HG02938 (cell line): ENCODE measurements at regions not wholly inside any gene's neighbourhood (a gene's known extent, or its start where the extent isn't known, plus 50 kb on each side); places are given as distances from the start of the nearest gene placed in this dataset.

Experiments
- ATAC-seq: cut with Tn5 transposase; IDR thresholded peaks from one replicate; pipeline ENCODE4 v1.9.1; 2021; ENCODE audit warnings: mild to moderate bottlenecking, moderate library complexity; ENCODE audit not compliant: unreplicated experiment

DNA sequence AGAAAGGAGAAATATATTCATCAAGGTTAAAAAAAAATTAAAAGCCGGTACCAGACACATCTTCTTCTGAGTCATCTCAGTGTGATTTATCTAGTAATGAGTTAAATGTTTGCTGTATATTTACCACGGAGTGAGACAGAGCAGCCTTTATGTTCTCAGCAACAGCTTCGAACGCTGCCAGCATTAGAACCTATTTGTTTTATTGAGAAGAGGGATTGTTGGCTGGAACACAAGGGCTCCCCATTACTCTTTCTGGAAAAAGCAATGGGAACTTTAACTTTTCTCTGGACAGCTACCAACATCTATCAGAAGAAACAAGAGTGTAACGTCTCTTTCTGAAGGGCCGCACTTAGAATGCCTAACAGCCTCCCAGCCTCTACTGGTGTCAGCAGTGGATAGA is 105.3 kb upstream of the TAB2 start:
- ATAC-seq: no peak

DNA sequence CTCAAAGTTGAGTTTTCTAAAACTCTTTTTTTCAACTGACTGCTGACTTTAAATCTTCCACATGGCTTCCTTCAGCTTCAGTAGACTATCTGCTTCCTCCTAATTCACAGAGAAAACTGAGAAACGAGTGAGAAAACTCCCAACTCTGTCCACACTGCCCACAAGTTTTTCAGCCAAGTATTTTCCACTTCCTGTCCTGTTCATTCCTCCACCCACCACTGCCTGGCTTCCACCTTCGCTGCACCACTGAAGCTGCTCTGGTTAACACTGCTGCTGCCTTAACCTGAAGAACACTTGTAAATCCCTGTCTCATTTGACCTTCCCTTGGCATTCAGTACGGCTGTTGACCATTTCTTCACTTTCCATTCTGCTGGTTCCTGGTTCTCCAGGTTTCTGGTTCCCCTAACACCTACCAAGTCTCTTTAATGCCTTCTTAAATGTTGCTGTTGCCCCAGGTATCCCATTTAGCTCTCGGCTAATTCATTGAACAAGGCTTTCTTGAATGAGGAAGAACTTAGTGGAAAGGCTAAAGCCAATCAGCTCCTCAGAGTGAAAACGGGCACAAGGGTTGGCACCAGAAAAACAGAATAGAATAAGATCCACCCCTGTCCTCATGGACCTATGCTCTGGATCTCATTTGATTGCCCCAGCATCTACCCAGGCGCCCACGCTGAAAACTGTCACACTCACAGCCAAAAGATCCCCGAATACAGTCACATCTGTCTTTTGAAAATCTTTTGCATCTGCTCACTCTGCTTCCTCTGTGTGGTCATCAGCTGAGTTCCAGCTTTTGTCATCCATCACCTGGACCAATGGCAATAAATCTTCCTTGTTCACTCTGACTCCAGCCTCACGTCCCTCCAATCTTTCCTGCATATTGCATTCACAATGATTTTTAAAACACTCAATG is 104.4 kb upstream of the TAB2 start:
- ATAC-seq: no peak

DNA sequence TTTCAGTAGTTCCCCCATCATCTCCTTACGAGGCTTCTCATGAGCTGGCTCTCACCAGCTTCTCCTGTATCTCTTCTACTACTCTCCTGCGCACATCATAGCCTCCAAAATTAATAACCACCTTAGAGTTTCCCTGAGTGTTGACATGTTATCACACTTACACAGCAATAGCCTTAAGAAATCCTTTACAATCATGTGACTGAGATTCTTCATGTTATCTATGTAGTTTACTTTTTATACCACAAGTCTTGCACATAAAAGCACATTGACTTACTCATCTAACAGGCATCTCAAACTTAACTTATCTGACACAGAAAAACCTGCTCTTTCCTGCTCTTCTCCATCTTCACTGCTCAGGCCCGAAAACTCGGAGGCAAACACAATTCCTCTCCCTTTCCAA is 103.7 kb upstream of the TAB2 start:
- ATAC-seq: no peak

DNA sequence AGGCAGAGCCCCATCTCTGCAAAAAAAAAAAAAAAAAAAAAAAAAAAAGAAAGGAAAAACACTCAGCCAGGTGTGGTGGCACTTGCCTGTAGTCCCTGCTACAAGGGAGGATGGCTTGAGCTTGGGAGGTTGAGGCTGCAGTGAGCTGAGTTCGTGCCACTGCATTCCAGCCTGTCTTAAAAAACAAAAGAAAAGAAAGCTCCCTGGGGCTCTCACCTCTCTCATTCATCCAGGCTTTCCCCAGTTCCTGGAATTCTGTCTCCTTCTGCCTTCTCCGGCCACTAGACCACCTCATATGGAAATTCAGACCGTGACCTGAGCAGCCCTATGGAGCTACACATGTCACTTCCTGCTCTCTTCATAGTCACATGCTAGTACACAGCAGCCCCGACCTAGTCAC is 101.1 kb upstream of the TAB2 start:
- no peak for ATAC-seq

DNA sequence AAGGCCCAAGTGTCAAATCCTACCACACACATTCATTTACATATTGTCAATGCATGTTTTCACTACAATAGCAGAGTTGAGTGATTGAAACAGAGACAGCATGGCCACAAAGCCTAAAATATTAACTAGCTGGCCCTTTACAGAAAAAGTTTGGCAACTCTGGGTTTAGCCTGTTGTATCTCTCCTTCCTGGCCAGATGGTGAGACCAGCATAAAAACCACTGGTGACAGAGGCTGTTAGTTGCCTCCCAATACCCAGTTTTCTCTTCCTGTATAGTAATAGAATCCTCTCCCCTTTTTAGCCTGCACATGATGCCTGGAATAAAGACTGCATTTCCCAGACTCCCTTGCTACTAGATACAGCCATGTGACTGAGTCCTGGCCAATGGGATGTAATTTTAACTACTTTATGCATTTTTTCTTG is 100.0 kb upstream of the TAB2 start:
- ATAC-seq: peak; percentile 80

DNA sequence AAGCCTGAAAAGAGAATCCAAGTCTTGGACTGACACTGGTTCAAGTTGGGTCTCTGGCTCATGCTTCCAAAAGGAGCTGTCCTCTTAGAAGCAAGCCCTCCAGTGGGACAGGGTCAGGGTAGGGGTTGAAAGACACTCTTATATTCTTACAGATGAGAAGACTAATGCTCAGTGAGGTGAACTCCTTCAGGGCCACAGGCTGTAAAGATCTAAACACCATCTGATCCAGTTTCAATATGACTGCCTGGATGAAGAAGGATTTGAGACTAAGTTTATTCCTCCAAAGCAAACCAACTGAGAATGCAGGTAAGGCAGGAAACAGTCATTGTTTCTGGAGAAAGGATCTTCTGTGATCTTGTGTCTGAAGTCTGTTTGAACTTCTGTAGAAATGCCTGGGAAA is 99.0 kb upstream of the TAB2 start:
- ATAC-seq: no peak

DNA sequence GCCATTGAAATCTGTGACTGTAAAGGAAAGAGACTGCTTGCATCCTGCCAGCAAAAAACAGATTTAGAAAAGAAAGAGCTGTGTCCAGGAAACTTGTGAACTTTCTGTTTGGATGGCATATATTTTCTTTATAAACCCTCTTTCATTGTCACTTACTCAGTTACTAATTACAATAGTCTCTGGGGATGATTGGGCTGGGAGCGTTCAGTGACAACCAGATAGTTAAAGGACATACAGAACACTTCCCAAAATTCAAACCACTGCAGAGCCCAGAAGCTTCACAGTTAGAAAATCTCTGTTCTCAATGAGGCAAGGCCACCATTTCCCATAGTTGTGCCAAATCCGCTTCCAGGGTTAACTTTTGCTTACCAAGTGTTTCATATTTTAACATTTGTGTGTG is 98.6 kb upstream of the TAB2 start:
- no peak for ATAC-seq

DNA sequence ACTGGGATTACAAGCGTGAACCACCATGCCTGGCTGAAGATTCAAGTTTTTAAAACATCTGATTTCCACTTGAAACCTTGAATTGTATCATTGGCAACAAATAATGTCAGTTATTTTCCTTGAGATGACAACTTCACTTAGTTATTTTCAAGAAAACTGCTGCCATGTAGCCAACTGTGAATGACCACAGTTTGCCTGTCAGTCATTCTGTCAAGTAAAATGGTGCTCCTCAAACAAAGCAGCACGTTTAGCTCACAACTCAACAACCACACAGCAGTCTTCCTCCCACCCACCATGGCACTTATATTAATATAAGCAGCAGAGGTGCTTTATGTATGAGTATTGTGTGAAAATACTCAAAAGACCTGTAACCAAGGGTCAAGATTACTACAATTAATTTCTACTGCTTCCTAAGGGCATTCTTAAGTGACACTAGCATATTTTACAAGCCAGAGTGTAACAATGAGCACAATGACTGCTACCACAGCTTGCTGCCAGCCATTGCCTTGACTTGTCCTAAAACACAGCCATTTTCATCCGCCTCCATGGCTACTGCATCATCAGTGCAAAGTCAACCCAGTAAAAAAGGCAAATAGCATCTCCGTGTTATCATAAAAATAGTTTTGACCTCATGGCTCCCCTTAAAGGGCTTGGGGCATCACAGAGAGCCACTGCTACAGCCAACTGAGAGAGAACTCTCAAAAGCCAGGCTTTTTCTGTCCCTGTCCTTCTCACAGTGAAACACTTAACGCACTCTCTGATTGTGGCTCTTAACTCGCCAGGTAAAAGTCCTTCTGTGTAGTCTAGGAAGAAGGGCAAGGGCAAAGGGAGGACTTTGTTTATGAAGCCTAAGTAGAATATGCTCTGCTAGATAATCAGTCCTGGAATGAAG is 96.4 kb upstream of the TAB2 start:
- no peak for ATAC-seq

DNA sequence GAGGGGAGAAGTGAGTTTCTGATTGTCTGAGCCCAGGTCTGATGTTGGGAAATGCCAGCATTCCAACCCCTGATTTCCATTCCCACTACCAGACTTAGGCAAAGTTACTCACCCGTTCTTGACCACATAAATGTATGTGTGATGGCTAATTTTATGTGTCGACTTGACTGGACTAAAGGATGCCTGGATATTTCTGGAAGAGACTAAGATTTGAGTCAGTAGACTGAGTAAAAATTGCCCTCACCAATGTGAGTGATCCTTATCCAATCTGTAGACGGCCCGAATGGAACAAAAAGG is 95.8 kb upstream of the TAB2 start:
- ATAC-seq: no peak

DNA sequence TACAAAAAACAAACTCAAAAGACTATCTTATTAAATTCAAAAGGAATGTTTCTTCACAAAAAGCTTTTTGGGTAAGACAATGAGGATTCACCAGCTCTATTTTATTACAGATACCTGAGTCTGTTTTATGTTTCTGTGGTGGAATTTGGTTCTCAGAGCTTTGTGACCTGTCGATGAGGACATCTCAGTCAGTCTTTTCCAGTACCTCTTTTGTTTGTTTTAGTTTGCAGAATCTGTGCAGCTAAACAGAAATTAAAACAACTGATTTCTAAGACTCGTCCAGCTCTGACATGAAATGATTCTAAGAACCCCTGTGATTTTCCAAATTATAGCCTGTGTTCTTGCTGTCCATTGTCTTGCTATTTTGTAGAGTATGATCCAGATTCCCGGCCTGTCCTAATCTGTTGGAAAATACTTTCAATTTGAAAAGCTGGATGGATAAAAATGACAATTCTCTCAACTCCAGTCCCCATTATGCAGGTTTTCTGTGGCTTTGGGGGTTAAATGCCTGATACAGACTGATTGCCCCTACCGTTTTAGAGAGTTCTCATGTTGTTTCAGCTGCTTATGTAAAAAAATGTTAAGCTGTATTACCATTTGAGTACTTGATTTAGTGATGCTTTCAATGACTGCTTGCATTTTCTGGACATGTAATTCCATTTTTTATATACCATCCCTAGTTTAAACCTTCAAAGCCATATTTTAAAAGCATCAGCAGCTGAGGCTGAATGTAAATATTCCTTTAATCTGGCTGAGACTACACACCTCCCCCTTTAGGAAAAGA is 94.2 kb upstream of the TAB2 start:
- ATAC-seq: no peak

DNA sequence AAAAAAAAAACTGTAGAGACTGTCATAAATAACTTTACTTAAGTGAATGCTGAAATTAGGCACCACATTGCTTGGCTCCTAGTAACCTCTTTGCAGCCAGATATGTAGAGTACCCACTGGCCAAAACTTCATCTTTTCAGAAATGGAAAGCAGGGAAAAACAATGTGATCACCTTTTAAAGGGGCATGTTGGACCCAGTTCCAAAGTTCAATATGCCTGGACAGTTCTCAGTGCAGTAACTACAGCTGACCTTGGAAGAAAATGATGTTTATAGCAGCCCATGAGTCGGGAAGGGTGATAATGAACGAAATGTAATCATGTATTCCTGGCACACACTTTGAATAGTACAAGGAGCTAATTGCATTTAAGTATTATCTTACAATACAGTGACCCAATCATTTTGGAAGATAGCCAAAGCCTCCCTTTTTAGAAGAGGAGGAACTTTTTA is 93.6 kb upstream of the TAB2 start:
- no peak for ATAC-seq

DNA sequence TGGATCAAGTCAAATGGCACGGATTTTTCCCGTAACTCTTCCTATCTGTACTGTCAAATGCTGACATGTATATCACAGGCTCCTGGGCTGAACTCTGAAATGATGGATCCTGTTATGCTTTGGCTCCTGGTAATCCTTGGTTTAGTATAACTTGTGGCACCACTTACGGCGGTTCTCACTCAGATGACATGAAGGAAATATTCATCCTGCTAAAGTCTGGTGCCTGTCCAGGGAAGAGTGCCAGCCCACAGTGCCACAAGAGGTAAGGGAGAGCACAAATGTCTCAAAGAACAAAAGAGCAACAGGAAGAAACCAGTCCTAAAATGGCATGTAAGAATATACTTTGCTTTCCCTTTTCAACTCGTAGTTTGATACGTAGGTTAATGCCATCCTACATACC is 93.1 kb upstream of the TAB2 start:
- ATAC-seq: no peak

DNA sequence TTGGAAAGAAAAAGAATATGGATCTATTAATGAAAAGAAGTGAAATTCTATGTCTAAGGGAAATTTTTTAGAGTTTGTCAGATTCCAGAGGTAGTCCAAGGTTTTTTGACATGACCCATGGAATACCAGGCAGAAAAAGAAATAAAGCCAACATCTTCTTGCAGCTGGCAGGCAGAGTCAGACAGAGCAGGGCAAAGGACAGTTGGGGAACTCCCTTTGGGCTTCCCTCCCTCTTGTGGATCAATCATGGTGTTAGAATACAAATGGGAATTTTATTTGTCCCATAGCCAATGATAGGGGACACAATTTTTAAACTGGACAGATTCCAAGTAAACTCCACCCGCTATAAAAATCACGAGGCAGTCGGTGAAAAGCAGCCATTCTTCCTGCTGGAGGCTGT is 92.1 kb upstream of the TAB2 start:
- ATAC-seq: no peak

DNA sequence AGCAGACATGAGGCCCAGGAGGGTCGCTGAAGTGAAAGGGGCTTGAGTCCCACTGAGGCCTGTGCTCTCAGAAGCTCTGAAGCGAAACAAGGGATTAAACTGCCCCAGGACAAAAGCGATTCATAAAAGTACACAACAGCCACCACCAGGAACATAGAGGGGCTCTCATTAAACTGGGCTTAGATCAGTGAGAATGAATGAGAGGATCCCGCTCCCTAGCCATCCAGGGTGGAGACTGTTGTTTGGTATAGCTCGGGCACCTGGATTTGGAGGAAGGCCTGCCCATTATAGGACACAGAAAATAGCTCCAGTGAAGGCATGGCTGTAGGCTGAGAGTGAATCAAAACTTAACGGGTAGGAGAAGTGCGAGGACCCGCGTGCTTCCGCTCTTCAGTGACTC is 91.6 kb upstream of the TAB2 start:
- ATAC-seq: no peak

DNA sequence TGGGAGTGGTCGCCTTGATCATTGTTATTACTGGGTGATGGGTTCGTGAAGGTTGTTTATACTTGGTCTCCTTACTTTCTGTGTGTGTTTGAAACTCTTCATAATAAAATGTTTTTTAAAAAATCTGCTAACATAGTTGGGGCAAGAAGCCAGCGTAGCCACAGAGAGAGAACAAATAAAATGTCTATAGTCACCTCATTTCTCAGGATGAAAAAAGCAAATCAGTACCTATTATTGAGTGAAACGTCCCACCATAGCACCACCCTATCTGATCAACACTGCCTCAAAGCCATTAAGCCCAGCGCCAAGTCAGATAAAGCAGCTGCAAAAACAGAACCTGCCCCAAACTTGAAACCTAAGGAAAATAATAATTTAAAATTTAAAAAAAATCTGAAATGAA is 89.7 kb upstream of the TAB2 start:
- ATAC-seq: no peak

DNA sequence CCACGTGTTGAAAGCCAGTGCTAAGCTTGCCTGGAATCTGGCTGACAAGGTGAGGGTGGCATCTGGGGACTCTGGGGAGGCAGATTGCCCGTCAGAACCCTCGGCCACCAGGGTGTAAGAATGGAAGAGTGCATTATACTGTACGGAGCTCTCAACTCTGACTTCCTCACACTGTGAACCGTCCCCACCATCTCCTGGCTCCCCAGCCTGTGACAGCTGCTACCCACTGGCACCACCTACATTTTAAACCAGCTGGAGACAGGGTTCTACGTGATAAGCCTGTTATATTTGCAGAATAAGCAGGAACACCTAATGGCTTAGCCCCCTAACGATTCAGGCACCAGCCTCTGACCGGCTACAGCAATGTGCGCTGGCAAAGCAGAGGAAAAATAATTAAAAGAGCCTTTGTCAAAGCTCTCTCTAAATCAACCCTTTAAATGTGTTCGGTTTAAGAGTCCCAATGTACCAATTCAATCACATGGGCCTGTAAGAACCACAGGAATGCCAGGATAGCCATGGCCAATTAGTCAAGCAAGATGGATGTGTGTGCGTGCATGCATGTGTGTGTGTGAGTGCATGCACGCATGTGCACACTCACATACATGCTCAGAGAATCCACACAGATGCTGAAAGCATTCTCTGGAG is 89.1 kb upstream of the TAB2 start:
- ATAC-seq: no peak

DNA sequence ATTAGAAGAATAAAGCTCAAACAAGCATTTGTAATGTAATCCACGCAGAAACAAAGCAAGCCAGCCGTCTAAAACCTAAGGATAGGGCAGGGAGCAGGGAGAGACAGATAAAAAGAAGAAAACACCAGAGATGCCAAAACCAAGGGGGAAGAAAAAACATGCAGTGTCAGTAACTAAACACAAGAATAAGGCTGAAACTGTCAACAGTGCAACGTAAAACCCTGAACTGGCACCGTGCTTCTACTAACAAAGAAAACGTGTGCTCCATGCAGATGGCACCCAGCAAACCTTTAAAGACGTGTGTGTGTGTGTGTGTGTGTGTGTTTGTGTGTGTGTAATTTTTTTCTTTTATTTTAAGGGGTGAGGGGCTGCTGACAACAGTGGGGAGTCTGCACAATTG is 88.4 kb upstream of the TAB2 start:
- no peak for ATAC-seq

DNA sequence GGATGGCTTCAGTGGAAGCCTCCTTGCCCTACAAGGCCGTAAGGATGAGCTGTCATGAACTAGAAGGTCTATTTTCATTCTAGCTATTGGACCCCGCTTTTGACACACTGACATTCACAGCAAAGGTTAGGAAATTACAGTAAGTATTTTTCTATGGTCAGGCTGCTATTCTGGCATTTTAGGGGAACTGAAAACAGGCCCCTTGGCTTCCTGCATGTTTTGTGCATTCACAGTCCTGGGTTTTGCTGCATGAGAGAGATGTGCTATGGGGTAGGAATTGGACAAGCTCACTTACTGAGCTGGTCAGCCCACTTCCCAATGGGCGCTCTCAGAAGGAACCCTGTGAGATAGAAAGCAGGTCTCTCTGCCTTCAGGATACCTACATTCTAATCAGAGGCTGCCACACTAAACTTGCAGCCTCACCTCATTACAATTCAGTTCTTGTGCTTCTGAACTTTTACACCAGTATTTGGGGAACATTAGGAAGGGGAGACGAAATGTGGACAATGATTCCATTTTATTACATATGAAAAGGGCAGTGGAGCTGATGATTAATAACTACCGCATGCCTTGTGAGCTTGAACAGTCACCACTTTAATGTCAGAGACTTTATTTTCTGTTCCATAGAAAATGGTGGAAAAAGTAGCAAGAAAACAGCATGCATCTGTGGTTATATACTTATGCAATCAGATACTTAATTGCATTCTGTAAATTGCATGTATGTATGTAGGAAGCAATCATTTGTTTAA is 86.6 kb upstream of the TAB2 start:
- no peak for ATAC-seq

DNA sequence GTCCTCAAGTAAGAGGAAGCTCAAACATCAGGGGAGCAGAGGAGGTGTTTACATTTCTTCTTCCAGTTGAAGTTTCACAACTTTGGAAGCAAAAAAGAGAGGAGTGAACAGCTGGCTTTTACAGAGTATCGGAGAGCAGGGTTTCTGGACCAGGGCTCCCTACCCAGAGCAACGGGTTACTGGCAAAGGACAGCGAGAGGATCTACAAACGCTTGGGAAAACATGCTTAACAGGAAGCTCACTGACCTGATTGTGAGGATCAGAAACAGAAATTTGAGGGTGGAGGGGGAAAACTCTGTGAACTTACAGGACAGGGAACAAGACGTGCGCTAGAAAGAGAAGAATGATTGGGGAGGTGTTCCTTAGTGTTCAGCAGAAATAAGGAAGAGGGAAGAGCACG is 85.7 kb upstream of the TAB2 start:
- ATAC-seq: no peak

DNA sequence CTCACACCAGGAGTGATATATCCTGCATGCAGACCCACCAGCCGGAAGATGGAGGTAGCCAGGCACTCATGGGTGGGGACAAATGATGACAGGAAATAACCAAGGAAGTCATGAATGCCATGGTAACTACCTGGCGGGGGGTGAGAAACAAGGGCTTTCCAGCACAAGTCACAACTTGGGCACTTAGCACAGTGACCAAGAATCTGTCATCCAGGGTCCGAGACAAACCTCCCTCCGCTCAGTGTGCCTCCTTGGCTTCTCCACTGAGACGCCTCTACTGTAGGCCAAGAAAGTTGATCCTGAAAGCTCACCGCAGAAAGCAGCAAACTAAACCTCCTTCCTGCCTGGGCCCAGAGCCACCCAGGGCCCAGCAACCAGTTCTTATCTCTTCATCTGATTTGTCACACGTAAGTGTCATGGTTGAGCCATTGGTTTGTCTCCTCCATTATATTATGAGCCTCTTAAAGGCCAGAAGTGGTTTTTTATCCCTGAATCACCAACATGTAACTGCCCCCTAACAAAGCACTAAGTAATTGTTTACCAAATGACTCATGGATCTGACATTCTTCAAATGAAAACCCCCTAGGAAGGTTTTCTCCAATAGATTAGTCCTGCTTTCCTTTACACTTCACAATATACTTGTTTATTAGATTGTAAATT is 84.3 kb upstream of the TAB2 start:
- no peak for ATAC-seq
